Kidney (tissue), 13 donors: ENCODE measurements at regions not wholly inside any gene's neighbourhood (a gene's known extent, or its start where the extent isn't known, plus 50 kb on each side); places are given as distances from the start of the nearest gene placed in this dataset.

Experiments used
- DNase-seq, 5 donors: peaks; one replicate each; pipeline ENCODE4 v3.0.0-alpha.2; 2013 to 2020
- FAIRE-seq: peaks from 2 replicates; lab custom pipeline; 2012; peaks lifted over from hg19 to GRCh38; lab: Jason Lieb, UNC
- H3K27ac ChIP-seq, 2 donors: one replicate each; pipeline ENCODE4 v1.7.0; 2013; ENCODE audit warnings: low read depth in 2 of 2, low read length in 2 of 2, inconsistent platforms in 1 of 2
- H3K27me3 ChIP-seq: one replicate; pipeline ENCODE4 v1.7.1; 2013; ENCODE audit warnings: low read length, inconsistent platforms; ENCODE audit not compliant: control insufficient read depth, insufficient read depth
- H3K36me3 ChIP-seq, 3 donors: one replicate each; pipeline versions ENCODE4 v1.7.0 to v1.7.1; 2013; ENCODE audit warnings: low read length in 3 of 3, control low read depth in 1 of 3, inconsistent platforms in 1 of 3; ENCODE audit not compliant: insufficient read depth in 3 of 3, control insufficient read depth in 2 of 3
- H3K4me1 ChIP-seq, 3 donors: one replicate each; pipeline versions ENCODE4 v1.7.0 to v1.7.1; 2013; ENCODE audit warnings: low read length in 3 of 3, inconsistent platforms in 1 of 3, low read depth in 1 of 3; ENCODE audit not compliant: control insufficient read depth in 2 of 3, insufficient read depth in 2 of 3
- H3K4me3 ChIP-seq, 3 donors: one replicate each; pipeline versions ENCODE4 v1.7.0 to v1.8.1; 2013; ENCODE audit warnings: low read length in 3 of 3, control low read depth in 1 of 3, inconsistent platforms in 1 of 3
- H3K9ac ChIP-seq, 3 donors: one replicate each; pipeline versions ENCODE4 v1.7.0 to v1.7.1; 2013; ENCODE audit warnings: low read length in 3 of 3, control low read depth in 1 of 3, inconsistent platforms in 1 of 3
- H3K9me3 ChIP-seq, 3 donors: one replicate each; pipeline versions ENCODE4 v1.7.0 to v1.7.1; 2013; ENCODE audit warnings: low read length in 3 of 3, control low read depth in 1 of 3, inconsistent platforms in 1 of 3; ENCODE audit not compliant: control insufficient read depth in 2 of 3, insufficient read depth in 1 of 3
- intact Hi-C: fragments of 100-400 bp; cut with DNase I; formaldehyde crosslinking; loops from one replicate; pipeline ENCODE4 v1.11.1; 2022
- TF ChIP-seq, protein P1 (sequence below): IDR thresholded peaks from 3 replicates; pipeline ENCODE4 v1.5.1; 2012; ENCODE audit warnings: mild to moderate bottlenecking, moderate library complexity, borderline replicate concordance; ENCODE audit not compliant: insufficient read depth; ENCODE audit errors: extremely low read depth
- donor health status: control.
- donor health status: control.
- donor health status: control.
- donor health status: control.
- donor health status: control.
- donor health status: DM: yes; HTN: yes; CAD: no.
- donor health status: Normal renal cell carcinoma (clear cell type).

GRCh38 chr5:166117072-166118066 lies 2174.1 kb upstream of the WWC1 start:
- H3K9me3 ChIP-seq, result no peaks in the 10 kb centered on the region
- no peak overlapping the region for H3K4me3 ChIP-seq
- no peaks in the 10 kb centered on the region for H3K36me3 ChIP-seq
- no peaks in the 10 kb centered on the region for H3K27me3 ChIP-seq
- no peak overlapping the region for H3K9ac ChIP-seq
- no peaks in the 10 kb centered on the region for H3K4me1 ChIP-seq
- TF ChIP-seq, protein P1, sequence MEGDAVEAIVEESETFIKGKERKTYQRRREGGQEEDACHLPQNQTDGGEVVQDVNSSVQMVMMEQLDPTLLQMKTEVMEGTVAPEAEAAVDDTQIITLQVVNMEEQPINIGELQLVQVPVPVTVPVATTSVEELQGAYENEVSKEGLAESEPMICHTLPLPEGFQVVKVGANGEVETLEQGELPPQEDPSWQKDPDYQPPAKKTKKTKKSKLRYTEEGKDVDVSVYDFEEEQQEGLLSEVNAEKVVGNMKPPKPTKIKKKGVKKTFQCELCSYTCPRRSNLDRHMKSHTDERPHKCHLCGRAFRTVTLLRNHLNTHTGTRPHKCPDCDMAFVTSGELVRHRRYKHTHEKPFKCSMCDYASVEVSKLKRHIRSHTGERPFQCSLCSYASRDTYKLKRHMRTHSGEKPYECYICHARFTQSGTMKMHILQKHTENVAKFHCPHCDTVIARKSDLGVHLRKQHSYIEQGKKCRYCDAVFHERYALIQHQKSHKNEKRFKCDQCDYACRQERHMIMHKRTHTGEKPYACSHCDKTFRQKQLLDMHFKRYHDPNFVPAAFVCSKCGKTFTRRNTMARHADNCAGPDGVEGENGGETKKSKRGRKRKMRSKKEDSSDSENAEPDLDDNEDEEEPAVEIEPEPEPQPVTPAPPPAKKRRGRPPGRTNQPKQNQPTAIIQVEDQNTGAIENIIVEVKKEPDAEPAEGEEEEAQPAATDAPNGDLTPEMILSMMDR, result no peak
- intact Hi-C loops, result no loop called here
- FAIRE-seq (no peak), DNase-seq (no peak)
- no peak overlapping the region for H3K27ac ChIP-seq

DNA sequence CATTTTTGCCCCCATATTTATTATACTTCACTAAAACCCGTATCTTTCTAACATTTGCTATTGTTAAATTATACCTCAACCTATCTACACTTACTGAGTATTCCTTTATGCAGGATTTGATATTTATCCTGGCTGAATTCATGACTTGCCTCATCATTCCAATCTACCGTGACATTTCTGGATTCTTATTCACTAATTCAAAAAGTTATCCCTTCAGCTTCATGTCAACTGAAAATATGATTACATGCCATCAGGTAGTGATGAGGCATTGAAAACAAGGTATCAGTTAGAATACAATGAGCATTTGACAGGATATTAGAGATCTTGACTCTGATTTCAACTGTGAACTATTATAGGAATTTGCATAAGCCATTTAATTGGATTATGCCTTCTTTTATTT lies 2171.9 kb upstream of the WWC1 start:
- H3K4me3 ChIP-seq, result no peak overlapping the region
- no peaks in the 10 kb centered on the region for H3K9me3 ChIP-seq
- no peaks in the 10 kb centered on the region for H3K36me3 ChIP-seq
- no peak for FAIRE-seq
- H3K4me1 ChIP-seq, result no peaks in the 10 kb centered on the region
- no peak overlapping the region for H3K27ac ChIP-seq
- no peak overlapping the region for H3K9ac ChIP-seq
- no peaks in the 10 kb centered on the region for H3K27me3 ChIP-seq
- TF ChIP-seq, protein P1, result no peak
- intact Hi-C loops, result no loop called here
- no peak for DNase-seq

- Histone ChIP-seq H3K9ac (no peak overlapping the region), H3K9me3 (no peaks in the 10 kb centered on the region), H3K27me3 (no peaks in the 10 kb centered on the region), H3K4me3 (no peak overlapping the region), H3K4me1 (no peaks in the 10 kb centered on the region), H3K27ac (no peak overlapping the region), H3K36me3 (no peaks in the 10 kb centered on the region)
- intact Hi-C loops, result no loop called here
- TF ChIP-seq, protein P1, result no peak
- FAIRE-seq (no peak), DNase-seq (no peak)
Observed at GRCh38 chr5:166123717-166124116, 2167.7 kb upstream of the WWC1 start.
